NB4 (cell line): ENCODE measurements at regions not wholly inside any gene's neighbourhood (a gene's known extent, or its start where the extent isn't known, plus 50 kb on each side); places are given as distances from the start of the nearest gene placed in this dataset.

Experiments used
- DNase-seq: peaks from one replicate; pipeline ENCODE4 v3.0.0; 2010; ENCODE audit warnings: low read depth
- H3K4me3 ChIP-seq: one replicate; pipeline ENCODE4 v1.5.1; 2011; ENCODE audit warnings: mild to moderate bottlenecking, low read depth, low read length, moderate library complexity
- CTCF ChIP-seq: IDR thresholded peaks from one replicate; pipeline ENCODE4 v1.5.1; 2012; ENCODE audit warnings: low read depth, low read length
- MAX ChIP-seq: IDR thresholded peaks from 2 replicates; pipeline ENCODE4 v1.6.1; 2011; ENCODE audit warnings: low read depth, low read length
- MYC ChIP-seq: IDR thresholded peaks from 2 replicates; pipeline ENCODE4 v1.6.1; 2011; ENCODE audit warnings: low read depth, low read length
- POLR2A ChIP-seq: IDR thresholded peaks from 2 replicates; pipeline ENCODE4 v1.6.1; 2011; ENCODE audit warnings: mild to moderate bottlenecking; ENCODE audit not compliant: insufficient read length; ENCODE audit errors: extremely low read depth

GRCh38 chr2:21585881-21586280 is 462.1 kb downstream of the TDRD15 start:
- no peak overlapping the region for H3K4me3 ChIP-seq
- TF ChIP-seq CTCF: no peak
- DNase-seq: no peak

GRCh38 chr2:21590026-21590690 is 466.4 kb downstream of the TDRD15 start:
- no peak for DNase-seq
- TF ChIP-seq CTCF (no peak), MYC (no peak), MAX (no peak), POLR2A (no peak)
- H3K4me3 ChIP-seq: no peak overlapping the region

- H3K4me3 ChIP-seq: no peak overlapping the region
- TF ChIP-seq MYC: no peak
- no peak for TF ChIP-seq MAX
- no peak for TF ChIP-seq POLR2A
- TF ChIP-seq CTCF: no peak
Measured at GRCh38 chr2:21591926-21592325, 468.2 kb downstream of the TDRD15 start.

GRCh38 chr2:21599417-21599816 is 475.6 kb downstream of the TDRD15 start:
- no peak overlapping the region for H3K4me3 ChIP-seq
- TF ChIP-seq POLR2A (no peak), MAX (no peak), CTCF (no peak), MYC (no peak)
- DNase-seq: no peak

More at GRCh38 chr2:21591926-21592325, 468.2 kb downstream of the TDRD15 start:
- no peak for DNase-seq

- TF ChIP-seq POLR2A (no peak), CTCF (no peak), MYC (no peak), MAX (no peak)
- no peak overlapping the region for H3K4me3 ChIP-seq
- no peak for DNase-seq
Measured at GRCh38 chr2:21602789-21603188, 479.0 kb downstream of the TDRD15 start.

- H3K4me3 ChIP-seq: no peak overlapping the region
- DNase-seq: no peak
- TF ChIP-seq MAX (no peak), POLR2A (no peak), MYC (no peak), CTCF (no peak)
Measured at GRCh38 chr2:21607572-21607971, 483.8 kb downstream of the TDRD15 start.
